K562 (cell line): ENCODE measurements at regions not wholly inside any gene's neighbourhood (a gene's known extent, or its start where the extent isn't known, plus 50 kb on each side); places are given as distances from the start of the nearest gene placed in this dataset.

Experiments
- ATAC-seq: fragments of 200-7000 bp; cut with Tn5 transposase; 3 replicates; pipeline ENCODE4 v1.9.1; 2020; ENCODE audit warnings: moderate library complexity
- BruUV-seq: library from RNA; stranded (reverse); fragments of 400-500 nt; replicated peaks from 2 replicates; lab custom pipeline; 2021; lab: Mats Ljungman, UMichigan
- CTCF ChIA-PET: fragments of 300-600 bp; formaldehyde crosslinking; extraction: SDS; loops from one replicate; lab custom pipeline; 2021; ENCODE audit warnings: low intra/inter-chr PET ratio; lab: Yijun Ruan, JAX
- POLR2A ChIA-PET: fragments of 300-600, 350-650 bp; sonication (Branson Sonifier 250); formaldehyde crosslinking; extraction: SDS; loops from one replicate; lab custom pipeline; 2021; ENCODE audit warnings: antibody characterized with exemption, inconsistent platforms; lab: Yijun Ruan, JAX
- DNase-seq, 4 experiments: peaks; one replicate each; pipeline versions ENCODE4 v3.0.0 to v3.0.0-alpha.2; 2011 to 2018; ENCODE audit warnings: low spot score in 3 of 4, mixed read lengths in 3 of 4; ENCODE audit errors: extremely low read depth in 1 of 4
- FAIRE-seq: peaks from 2 replicates; lab custom pipeline; 2011; peaks lifted over from hg19 to GRCh38; lab: Jason Lieb, UNC
- H2AFZ ChIP-seq: 2 replicates; pipeline ENCODE4 v1.6.0; 2011; ENCODE audit warnings: low read depth, low read length, control low read depth, inconsistent platforms
- H3K27ac ChIP-seq: fragments of 200-600 bp; 3 replicates; pipeline ENCODE4 v1.8.0; 2011; ENCODE audit warnings: low read depth, mild to moderate bottlenecking, control low read depth, inconsistent platforms, low read length, moderate library complexity, mixed read lengths; ENCODE audit errors: extremely low read depth
- H3K27me3 ChIP-seq, 2 experiments: fragments of 300-600 bp in 1 of 2; 2 replicates in 1 of 2; 3 replicates in 1 of 2; pipeline versions ENCODE4 v1.6.0 to v1.8.0; 2011; ENCODE audit warnings: inconsistent platforms in 2 of 2, low read length in 2 of 2, mild to moderate bottlenecking in 1 of 2, mixed read lengths in 1 of 2, moderate library complexity in 1 of 2; ENCODE audit not compliant: control insufficient read depth in 2 of 2, insufficient read depth in 2 of 2
- H3K36me3 ChIP-seq: fragments of 300-600 bp; 3 replicates; pipeline ENCODE4 v1.8.0; 2011; ENCODE audit warnings: mild to moderate bottlenecking, low read length, inconsistent platforms; ENCODE audit not compliant: control insufficient read depth, insufficient read depth
- H3K4me1 ChIP-seq, 2 experiments: fragments of 200-600 bp in 1 of 2; replicated peaks in 1 of 2; 2 replicates in 1 of 2; 3 replicates in 1 of 2; pipeline versions ENCODE4 v1.5.1 to v1.8.0; 2011; ENCODE audit warnings: inconsistent platforms in 2 of 2, low read length in 2 of 2, mild to moderate bottlenecking in 1 of 2, mixed read lengths in 1 of 2, moderate library complexity in 1 of 2; ENCODE audit not compliant: control insufficient read depth in 2 of 2, insufficient read depth in 2 of 2
- H3K4me2 ChIP-seq: 2 replicates; pipeline ENCODE4 v1.6.1; 2011; ENCODE audit warnings: low read length, control low read depth, inconsistent platforms, mixed read lengths; ENCODE audit not compliant: insufficient read depth
- H3K4me3 ChIP-seq: fragments of 200-600 bp; sonication (generic), shearing (Covaris generic); 2 replicates; pipeline ENCODE4 v1.5.1; 2016; ENCODE audit warnings: control low read depth, inconsistent platforms
- H3K79me2 ChIP-seq: fragments of 200-600 bp; 3 replicates; pipeline ENCODE4 v1.8.0; 2011; ENCODE audit warnings: low read length, inconsistent platforms; ENCODE audit not compliant: control insufficient read depth, insufficient read depth
- H3K9ac ChIP-seq, 2 experiments: 2 replicates each; pipeline versions ENCODE4 v1.6.0 to v1.6.1; 2011; ENCODE audit warnings: low read depth in 2 of 2, low read length in 2 of 2, control low read depth in 1 of 2, inconsistent platforms in 1 of 2, mild to moderate bottlenecking in 1 of 2, mixed read lengths in 1 of 2; ENCODE audit not compliant: insufficient read depth in 1 of 2
- H3K9me1 ChIP-seq: one replicate; pipeline ENCODE4 v1.6.0; 2011; ENCODE audit warnings: inconsistent platforms, mild to moderate bottlenecking, low read length, moderate library complexity; ENCODE audit not compliant: control insufficient read depth, insufficient read depth
- H3K9me3 ChIP-seq: replicated peaks from 2 replicates; pipeline ENCODE4 v1.5.1; 2011; ENCODE audit warnings: low read depth, low read length, inconsistent platforms; ENCODE audit not compliant: control insufficient read depth, insufficient read depth
- H4K20me1 ChIP-seq: replicated peaks from 2 replicates; pipeline ENCODE4 v1.6.1; 2011; ENCODE audit warnings: low read length, inconsistent platforms, mixed read lengths; ENCODE audit not compliant: control insufficient read depth, insufficient read depth
- CTCF ChIP-seq, 3 experiments: IDR thresholded peaks in 2 of 3; conservative IDR thresholded peaks in 1 of 3; 2 replicates each; pipeline ENCODE4 v1.5.1; 2011 to 2012; ENCODE audit warnings: low read length in 3 of 3, mild to moderate bottlenecking in 3 of 3, control low read depth in 2 of 3, improper control_type of control experiment in 1 of 3, inconsistent platforms in 1 of 3, low read depth in 1 of 3, mixed read lengths in 1 of 3, moderate library complexity in 1 of 3; ENCODE audit not compliant: insufficient read depth in 2 of 3
- EP300 ChIP-seq: IDR thresholded peaks from 2 replicates; pipeline ENCODE4 v1.6.1; 2012; ENCODE audit warnings: low read length, improper control_type of control experiment
- EZH2 ChIP-seq: IDR thresholded peaks from 2 replicates; pipeline ENCODE4 v1.6.1; 2012; ENCODE audit warnings: low read depth, mild to moderate bottlenecking, inconsistent platforms, low read length, borderline replicate concordance
- GMEB1 ChIP-seq: fragments of 250-450 bp; sonication (Bioruptor Pico); IDR thresholded peaks from 2 replicates; pipeline ENCODE4 v1.4.0; 2020; ENCODE audit warnings: mild to moderate bottlenecking
- NFRKB ChIP-seq: fragments of 450-650 bp; IDR thresholded peaks from 2 replicates; pipeline ENCODE4 v1.6.1; 2016; ENCODE audit warnings: low read depth
- RB1 ChIP-seq: fragments of 450-650 bp; IDR thresholded peaks from 2 replicates; pipeline ENCODE4 v1.6.1; 2017; ENCODE audit warnings: low read depth, mild to moderate bottlenecking
- YBX1 ChIP-seq: fragments of 450-650 bp; IDR thresholded peaks from 2 replicates; pipeline ENCODE4 v1.7.1; 2016; ENCODE audit warnings: mild to moderate bottlenecking
- ZBTB8A ChIP-seq: fragments of 450-650 bp; IDR thresholded peaks from 2 replicates; pipeline ENCODE4 v1.6.1; 2018; ENCODE audit warnings: mild to moderate bottlenecking, moderate library complexity; ENCODE audit not compliant: partially characterized antibody
- WGBS: fragments of 100-300 bp; shearing (Covaris generic); methylation state at CpG from one replicate; pipeline ENCODE4 v1.1.6; 2016; ENCODE audit warnings: low coverage, mixed read lengths; ENCODE audit not compliant: insufficient coverage; ENCODE audit errors: missing lambda C conversion rate; 5-methylcytosine and 5-hydroxymethylcytosine counted together
- in situ Hi-C: fragments of 300-500 bp; cut with MboI; formaldehyde crosslinking; loops from 4 replicates; pipeline ENCODE4 v1.15.0; 2018; ENCODE audit warnings: inconsistent platforms, mixed read lengths
- intact Hi-C: fragments of 100-400 bp; cut with micrococcal nuclease; formaldehyde crosslinking; loops from 2 replicates; pipeline ENCODE4 v1.14.2; 2022

- no peaks in the 10 kb centered on the region for H3K36me3 ChIP-seq
- no peak overlapping the region for H2AFZ ChIP-seq
- no peak for FAIRE-seq
- no peaks in the 10 kb centered on the region for H3K9me1 ChIP-seq
- in situ Hi-C loops = no loop called here
- peak in 1 of 4 experiments; percentile 16 for DNase-seq
- CTCF ChIA-PET = no interaction called here
- no peak overlapping the region for H3K9ac ChIP-seq
- intact Hi-C loops = no loop called here
- no peak for TF ChIP-seq NFRKB
- TF ChIP-seq YBX1 = no peak
- no peak for TF ChIP-seq EP300
- no peak for TF ChIP-seq GMEB1 (CRISPR knock-in tag)
- TF ChIP-seq RB1 = no peak
- TF ChIP-seq, all 486 proteins: peak for 0
- 0% methylated on average over 6 of the region's 7 CpGs for WGBS
- Histone ChIP-seq H3K79me2 (no peaks in the 10 kb centered on the region), H4K20me1 (no peaks in the 10 kb centered on the region), H3K27me3 (peaks cover 0 to 4% of the 10 kb centered on the region in 2 experiments; a peak in 2 of 5 replicates), H3K27ac (no peak overlapping the region), H3K9me3 (no peaks in the 10 kb centered on the region), H3K4me3 (no peak overlapping the region), H3K4me2 (no peak overlapping the region), H3K4me1 (no peaks in the 10 kb centered on the region; a peak in 1 of 5 replicates)
- BruUV-seq = no TSS peak
- POLR2A ChIA-PET = no interaction called here
- no peak for ATAC-seq
These were observed 272.0 kb downstream of the KLF13 start for GRCh38 chr15:31598620-31599019.

- TF ChIP-seq EZH2 (no peak), ZBTB8A (no peak), CTCF (IDR thresholded peaks at IDR 0.05 in 2 of 3, conservative IDR thresholded peaks at IDR 0.05 in 1 of 3; ENCODE audit: insufficient read depth in 2 of 3, low read depth in 1 of 3, low read length in 3 of 3) (peak in 2 of 3 experiments; percentile 33 to 37; a peak in 3 of 6 replicates)
- H3K9me3 ChIP-seq = no peaks in the 10 kb centered on the region
- H3K4me3 ChIP-seq = no peak overlapping the region
- WGBS = 4% methylated on average over 9 of the region's 9 CpGs
- no peak overlapping the region for H3K27ac ChIP-seq
- POLR2A ChIA-PET = no interaction called here
- no peak overlapping the region for H2AFZ ChIP-seq
- FAIRE-seq (no peak), DNase-seq (no peak), ATAC-seq (peak; percentile 47; the same call in 1 of the 3 replicates)
- H3K4me2 ChIP-seq = no peak overlapping the region
- no peaks in the 10 kb centered on the region for H3K27me3 ChIP-seq
- no peaks in the 10 kb centered on the region for H3K4me1 ChIP-seq
- H3K9ac ChIP-seq = no peak overlapping the region
- H3K9me1 ChIP-seq = no peaks in the 10 kb centered on the region
- in situ Hi-C loops (no loop called here), intact Hi-C loops (no loop called here)
- BruUV-seq = no TSS peak
- no peaks in the 10 kb centered on the region for H3K79me2 ChIP-seq
- CTCF ChIA-PET = no interaction called here
- H4K20me1 ChIP-seq = no peaks in the 10 kb centered on the region
- H3K36me3 ChIP-seq = no peaks in the 10 kb centered on the region
These were observed 278.9 kb downstream of the KLF13 start for GRCh38 chr15:31605467-31605931.
